Loucy (cell line): ENCODE measurements at regions not wholly inside any gene's neighbourhood (a gene's known extent, or its start where the extent isn't known, plus 50 kb on each side); places are given as distances from the start of the nearest gene placed in this dataset.

ENCODE experiments used
- EZH2phosphoT487 ChIP-seq: fragments of 200-600 bp; IDR thresholded peaks from 2 replicates; pipeline ENCODE4 v1.6.1; 2018; ENCODE audit warnings: antibody characterized with exemption, mild to moderate bottlenecking, moderate library complexity, borderline replicate concordance
- TF ChIP-seq, protein P1 (sequence below): fragments of 200-600 bp; sonication (generic); conservative IDR thresholded peaks from 2 replicates; pipeline ENCODE4 v1.5.1; 2014; ENCODE audit warnings: mild to moderate bottlenecking, antibody characterized with exemption, low read length

- TF ChIP-seq, protein P1, sequence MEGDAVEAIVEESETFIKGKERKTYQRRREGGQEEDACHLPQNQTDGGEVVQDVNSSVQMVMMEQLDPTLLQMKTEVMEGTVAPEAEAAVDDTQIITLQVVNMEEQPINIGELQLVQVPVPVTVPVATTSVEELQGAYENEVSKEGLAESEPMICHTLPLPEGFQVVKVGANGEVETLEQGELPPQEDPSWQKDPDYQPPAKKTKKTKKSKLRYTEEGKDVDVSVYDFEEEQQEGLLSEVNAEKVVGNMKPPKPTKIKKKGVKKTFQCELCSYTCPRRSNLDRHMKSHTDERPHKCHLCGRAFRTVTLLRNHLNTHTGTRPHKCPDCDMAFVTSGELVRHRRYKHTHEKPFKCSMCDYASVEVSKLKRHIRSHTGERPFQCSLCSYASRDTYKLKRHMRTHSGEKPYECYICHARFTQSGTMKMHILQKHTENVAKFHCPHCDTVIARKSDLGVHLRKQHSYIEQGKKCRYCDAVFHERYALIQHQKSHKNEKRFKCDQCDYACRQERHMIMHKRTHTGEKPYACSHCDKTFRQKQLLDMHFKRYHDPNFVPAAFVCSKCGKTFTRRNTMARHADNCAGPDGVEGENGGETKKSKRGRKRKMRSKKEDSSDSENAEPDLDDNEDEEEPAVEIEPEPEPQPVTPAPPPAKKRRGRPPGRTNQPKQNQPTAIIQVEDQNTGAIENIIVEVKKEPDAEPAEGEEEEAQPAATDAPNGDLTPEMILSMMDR, result no peak
- no peak for TF ChIP-seq EZH2phosphoT487
Measured at GRCh38 chr15:87720235-87720634, 536.3 kb downstream of the NTRK3 start.
